Vagina (tissue), 2 donors: ENCODE measurements at regions not wholly inside any gene's neighbourhood (a gene's known extent, or its start where the extent isn't known, plus 50 kb on each side); places are given as distances from the start of the nearest gene placed in this dataset.

ENCODE experiments used
- POLR2A ChIP-seq, 2 donors: fragments of 450-650 bp; IDR thresholded peaks; one replicate each; pipeline ENCODE4 v1.6.1; 2017; ENCODE audit warnings: antibody characterized with exemption in 2 of 2, mild to moderate bottlenecking in 2 of 2, moderate library complexity in 2 of 2
- POLR2AphosphoS5 ChIP-seq, 2 donors: sonication (generic); formaldehyde crosslinking; IDR thresholded peaks; one replicate each; pipeline ENCODE4 v1.9.0; 2017; ENCODE audit warnings: antibody characterized with exemption in 2 of 2, mild to moderate bottlenecking in 2 of 2, low read depth in 1 of 2; ENCODE audit not compliant: insufficient read depth in 1 of 2

GRCh38 chr12:115199831-115200230, 515.9 kb upstream of the TBX3 start:
- no peak for TF ChIP-seq POLR2A (IDR thresholded peaks at IDR 0.05)
- no peak for TF ChIP-seq POLR2AphosphoS5 (IDR thresholded peaks at IDR 0.05; ENCODE audit: insufficient read depth in 1 of 2, low read depth in 1 of 2)
